Thoracic aorta (tissue), 2 donors: ENCODE measurements at regions not wholly inside any gene's neighbourhood (a gene's known extent, or its start where the extent isn't known, plus 50 kb on each side); places are given as distances from the start of the nearest gene placed in this dataset.

ENCODE experiments used
- ATAC-seq: fragments of 150-250 bp; one replicate; pipeline ENCODE4 v1.8.0; 2017; ENCODE audit warnings: low read depth; ENCODE audit not compliant: insufficient number of reproducible peaks, low FRiP score
- DNase-seq: peaks from one replicate; pipeline ENCODE4 v3.0.0-alpha.2; 2020; ENCODE audit warnings: low spot score
- H3K27ac ChIP-seq, 2 donors: fragments of 200-600 bp; sonication (generic); 1 replicate in 1 of 2; 2 replicates in 1 of 2; pipeline ENCODE4 v1.5.1; 2016; ENCODE audit warnings: mild to moderate bottlenecking in 2 of 2, moderate library complexity in 2 of 2
- H3K27me3 ChIP-seq: fragments of 200-600 bp; sonication (generic); replicated peaks from 2 replicates; pipeline ENCODE4 v1.6.0; 2016; ENCODE audit warnings: mild to moderate bottlenecking; ENCODE audit not compliant: insufficient read depth
- H3K36me3 ChIP-seq: fragments of 200-600 bp; sonication (generic); one replicate; pipeline ENCODE4 v1.5.1; 2016
- H3K4me1 ChIP-seq, 2 donors: fragments of 200-600 bp; sonication (generic); 1 replicate in 1 of 2; 2 replicates in 1 of 2; pipeline versions ENCODE4 v1.5.1 to v1.6.0; 2016; ENCODE audit warnings: low read depth in 2 of 2, mild to moderate bottlenecking in 1 of 2; ENCODE audit not compliant: control insufficient read depth in 1 of 2
- H3K4me3 ChIP-seq: fragments of 200-600 bp; sonication (generic); 2 replicates; pipeline ENCODE4 v1.5.1; 2016; ENCODE audit warnings: mild to moderate bottlenecking
- H3K9me3 ChIP-seq: fragments of 200-600 bp; sonication (generic); 2 replicates; pipeline ENCODE4 v1.5.1; 2016
- TF ChIP-seq, protein P1 (sequence below): fragments of 200-600 bp; sonication (generic); IDR thresholded peaks from one replicate; pipeline ENCODE4 v1.5.1; 2019; ENCODE audit warnings: antibody characterized with exemption

DNA sequence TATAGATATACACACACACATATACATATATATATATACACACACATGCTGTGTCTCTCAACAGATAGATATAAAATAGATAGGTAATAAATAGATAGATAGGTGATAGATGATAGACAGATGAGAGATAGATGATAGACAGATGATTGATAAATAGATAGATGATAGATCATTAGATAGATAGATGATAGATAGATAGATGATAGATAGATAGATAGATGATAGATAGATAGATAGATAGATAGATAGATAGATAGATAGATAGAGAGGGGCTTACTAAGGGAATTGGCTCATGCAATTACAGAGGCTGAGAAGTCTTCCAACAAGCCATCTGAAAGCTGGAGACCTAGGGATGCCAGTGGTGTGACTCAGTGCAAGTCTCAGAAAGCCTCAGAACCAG lies 394.5 kb downstream of the ICE1 start:
- no peak overlapping the region for H3K4me3 ChIP-seq
- ATAC-seq (no peak), DNase-seq (no peak)
- no peak overlapping the region for H3K27ac ChIP-seq
- H3K36me3 ChIP-seq, result no peaks in the 10 kb centered on the region
- no peaks in the 10 kb centered on the region for H3K27me3 ChIP-seq
- no peaks in the 10 kb centered on the region for H3K9me3 ChIP-seq
- H3K4me1 ChIP-seq, result no peaks in the 10 kb centered on the region
- TF ChIP-seq, protein P1, sequence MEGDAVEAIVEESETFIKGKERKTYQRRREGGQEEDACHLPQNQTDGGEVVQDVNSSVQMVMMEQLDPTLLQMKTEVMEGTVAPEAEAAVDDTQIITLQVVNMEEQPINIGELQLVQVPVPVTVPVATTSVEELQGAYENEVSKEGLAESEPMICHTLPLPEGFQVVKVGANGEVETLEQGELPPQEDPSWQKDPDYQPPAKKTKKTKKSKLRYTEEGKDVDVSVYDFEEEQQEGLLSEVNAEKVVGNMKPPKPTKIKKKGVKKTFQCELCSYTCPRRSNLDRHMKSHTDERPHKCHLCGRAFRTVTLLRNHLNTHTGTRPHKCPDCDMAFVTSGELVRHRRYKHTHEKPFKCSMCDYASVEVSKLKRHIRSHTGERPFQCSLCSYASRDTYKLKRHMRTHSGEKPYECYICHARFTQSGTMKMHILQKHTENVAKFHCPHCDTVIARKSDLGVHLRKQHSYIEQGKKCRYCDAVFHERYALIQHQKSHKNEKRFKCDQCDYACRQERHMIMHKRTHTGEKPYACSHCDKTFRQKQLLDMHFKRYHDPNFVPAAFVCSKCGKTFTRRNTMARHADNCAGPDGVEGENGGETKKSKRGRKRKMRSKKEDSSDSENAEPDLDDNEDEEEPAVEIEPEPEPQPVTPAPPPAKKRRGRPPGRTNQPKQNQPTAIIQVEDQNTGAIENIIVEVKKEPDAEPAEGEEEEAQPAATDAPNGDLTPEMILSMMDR, result no peak

DNA sequence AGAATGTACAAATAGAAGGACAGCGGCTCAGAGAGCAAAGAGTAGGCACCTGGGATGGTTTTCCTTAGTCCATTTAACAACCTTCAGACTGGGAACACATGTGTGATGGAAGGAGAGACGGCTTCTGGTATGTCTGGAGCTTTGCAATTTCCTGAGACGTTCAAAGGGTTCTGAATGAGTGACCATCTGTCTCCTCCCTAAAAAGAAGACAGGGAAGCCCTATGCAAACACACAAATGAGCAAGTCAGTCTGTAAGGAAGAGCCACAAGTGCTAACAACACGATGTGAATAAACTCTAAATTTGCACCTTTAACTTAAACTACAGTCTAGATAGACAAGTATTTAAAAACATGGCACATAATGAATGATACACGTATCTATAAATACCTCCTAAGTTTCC lies 391.0 kb downstream of the ICE1 start:
- no peak overlapping the region for H3K27ac ChIP-seq
- no peaks in the 10 kb centered on the region for H3K27me3 ChIP-seq
- no peaks in the 10 kb centered on the region for H3K4me1 ChIP-seq
- ATAC-seq (no peak), DNase-seq (no peak)
- H3K4me3 ChIP-seq, result no peak overlapping the region
- no peaks in the 10 kb centered on the region for H3K9me3 ChIP-seq
- H3K36me3 ChIP-seq, result no peaks in the 10 kb centered on the region
- TF ChIP-seq, protein P1, result no peak

GRCh38 chr5:5810461-5810860 lies 388.0 kb downstream of the ICE1 start:
- no peaks in the 10 kb centered on the region for H3K9me3 ChIP-seq
- DNase-seq, result no peak
- H3K4me1 ChIP-seq, result no peaks in the 10 kb centered on the region
- H3K4me3 ChIP-seq, result no peak overlapping the region
- TF ChIP-seq, protein P1, result no peak
- no peaks in the 10 kb centered on the region for H3K27me3 ChIP-seq
- no peaks in the 10 kb centered on the region for H3K36me3 ChIP-seq
- H3K27ac ChIP-seq, result no peak overlapping the region
- no peak for ATAC-seq

- H3K4me1 ChIP-seq, result no peaks in the 10 kb centered on the region
- DNase-seq (no peak), ATAC-seq (no peak)
- H3K27ac ChIP-seq, result no peak overlapping the region
- H3K4me3 ChIP-seq, result no peak overlapping the region
- H3K9me3 ChIP-seq, result no peaks in the 10 kb centered on the region
- TF ChIP-seq, protein P1, result no peak
- H3K36me3 ChIP-seq, result no peaks in the 10 kb centered on the region
- H3K27me3 ChIP-seq, result no peaks in the 10 kb centered on the region
Measured at GRCh38 chr5:5805916-5806315, 383.4 kb downstream of the ICE1 start.

DNA sequence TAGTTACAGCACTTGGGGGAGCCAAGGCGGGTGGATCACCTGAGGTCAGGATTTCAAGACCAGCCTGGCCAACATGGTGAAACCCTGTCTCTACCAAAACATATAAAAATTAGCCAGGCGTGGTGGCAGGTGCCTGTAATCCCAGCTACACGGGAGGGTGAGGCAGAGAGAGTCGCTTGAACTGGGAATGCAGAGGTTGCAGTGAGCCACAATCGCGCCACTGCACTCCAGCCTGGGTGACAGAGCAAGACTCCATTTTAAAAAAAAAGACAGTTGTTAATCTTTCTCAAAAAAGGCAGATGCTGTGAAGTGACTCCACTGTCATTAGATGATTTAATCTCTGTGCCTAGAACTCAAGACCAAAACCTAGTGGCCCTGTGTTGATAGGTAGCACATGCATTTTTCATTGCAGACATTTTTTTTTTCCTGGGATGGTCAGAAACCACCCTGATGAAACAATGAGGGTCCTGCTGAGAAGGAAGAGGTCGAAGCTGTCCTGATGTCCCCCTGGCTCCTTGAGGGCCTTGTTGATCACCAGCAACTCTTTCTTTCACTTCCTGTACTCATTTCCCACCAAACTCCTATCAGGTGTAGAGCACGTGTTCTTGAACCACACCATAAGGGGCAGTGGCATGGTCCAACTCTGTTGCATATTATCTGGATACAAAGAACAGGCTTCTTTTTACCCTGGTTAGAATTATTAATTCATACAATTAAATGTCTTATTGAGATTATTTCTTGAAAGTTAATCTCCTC lies 382.2 kb downstream of the ICE1 start:
- Histone ChIP-seq H3K9me3 (no peaks in the 10 kb centered on the region), H3K36me3 (no peaks in the 10 kb centered on the region), H3K4me1 (no peaks in the 10 kb centered on the region), H3K4me3 (no peak overlapping the region), H3K27ac (no peak overlapping the region), H3K27me3 (no peaks in the 10 kb centered on the region)
- DNase-seq, result no peak
- no peak for ATAC-seq
- TF ChIP-seq, protein P1, result no peak
